IPS-18a (cell line): ENCODE measurements at regions not wholly inside any gene's neighbourhood (a gene's known extent, or its start where the extent isn't known, plus 50 kb on each side); places are given as distances from the start of the nearest gene placed in this dataset.
"Not testable (repeated sequence)": the region's sequence is repeated elsewhere in the genome, so short reads cannot be mapped to it uniquely, and the experiment has no call there.

Experiments
- H3K27ac ChIP-seq: one replicate; pipeline ENCODE4 v1.5.1; 2013; ENCODE audit warnings: low read length
- H3K27me3 ChIP-seq: one replicate; pipeline ENCODE4 v1.6.1; 2013; ENCODE audit warnings: mild to moderate bottlenecking, low read length; ENCODE audit not compliant: control insufficient read depth, insufficient read depth
- H3K36me3 ChIP-seq: one replicate; pipeline ENCODE4 v1.6.1; 2013; ENCODE audit warnings: low read depth, low read length; ENCODE audit not compliant: control insufficient read depth
- H3K4me1 ChIP-seq: one replicate; pipeline ENCODE4 v1.6.1; 2013; ENCODE audit warnings: low read depth, low read length; ENCODE audit not compliant: control insufficient read depth
- H3K4me3 ChIP-seq: one replicate; pipeline ENCODE4 v1.5.1; 2013; ENCODE audit warnings: low read length
- H3K9ac ChIP-seq: one replicate; pipeline ENCODE4 v1.6.1; 2013; ENCODE audit warnings: mild to moderate bottlenecking, low read length, moderate library complexity
- H3K9me3 ChIP-seq: one replicate; pipeline ENCODE4 v1.6.1; 2013; ENCODE audit warnings: low read depth, low read length; ENCODE audit not compliant: control insufficient read depth

DNA sequence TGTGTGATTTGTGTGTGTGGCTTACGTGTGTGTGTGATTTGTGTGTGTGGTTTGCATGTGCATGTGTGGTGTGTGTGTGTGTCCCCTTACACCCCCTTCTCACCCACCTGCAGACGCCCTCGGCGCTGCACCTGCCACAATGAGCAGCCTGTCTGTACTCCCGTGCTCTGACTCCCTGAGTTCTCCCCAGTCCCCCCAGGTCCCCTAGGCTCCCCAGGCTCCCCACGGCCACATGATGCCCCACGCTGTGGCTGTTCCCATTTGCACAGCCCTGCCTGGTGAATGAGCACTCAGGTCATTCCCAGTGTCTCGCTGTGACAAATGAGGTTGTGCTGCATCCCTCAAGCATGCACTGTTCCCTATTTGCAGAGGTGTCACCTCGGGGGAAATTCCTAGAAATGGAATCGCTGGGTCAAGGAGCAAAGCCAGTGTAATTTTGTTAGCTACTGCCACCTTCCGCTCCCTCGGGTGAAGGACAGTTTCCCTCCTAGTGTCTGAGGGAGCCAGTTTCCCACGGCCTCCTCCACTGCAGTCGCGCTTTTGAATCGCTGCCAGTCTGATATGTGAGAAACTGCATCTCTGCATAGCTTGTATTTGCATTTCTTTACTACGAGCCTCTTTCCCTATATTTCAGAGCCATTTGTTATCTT is 180.4 kb upstream of the FOXD4L5 start:
- H3K27ac ChIP-seq, H3K9ac ChIP-seq, H3K4me1 ChIP-seq, H3K27me3 ChIP-seq, H3K4me3 ChIP-seq, H3K36me3 ChIP-seq: not testable (repeated sequence)
- H3K9me3 ChIP-seq = peaks cover 15% of the 10 kb centered on the region

DNA sequence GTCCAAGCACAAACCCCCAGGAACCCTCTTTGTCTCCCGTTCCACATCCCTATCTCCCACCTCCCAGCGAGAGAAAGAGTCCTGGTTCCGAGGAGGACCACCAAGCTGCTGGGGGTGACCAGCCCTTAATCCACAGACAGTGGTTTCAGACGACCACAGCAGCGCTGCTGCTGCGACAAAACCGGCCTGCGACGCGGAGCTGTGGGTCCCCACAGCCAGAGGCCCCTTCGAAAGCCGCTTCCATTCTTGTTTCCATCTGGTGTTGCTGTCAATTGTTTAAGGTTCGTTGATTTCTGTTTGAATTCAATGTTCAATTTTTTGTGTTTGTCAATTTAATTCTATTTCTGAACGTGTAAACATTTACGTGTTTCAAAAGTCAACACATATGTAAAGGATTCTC is 177.5 kb upstream of the FOXD4L5 start:
- H3K4me3 ChIP-seq, H3K9ac ChIP-seq, H3K27ac ChIP-seq, H3K27me3 ChIP-seq, H3K4me1 ChIP-seq, H3K36me3 ChIP-seq: not testable (repeated sequence)
- peaks cover 28% of the 10 kb centered on the region for H3K9me3 ChIP-seq

DNA sequence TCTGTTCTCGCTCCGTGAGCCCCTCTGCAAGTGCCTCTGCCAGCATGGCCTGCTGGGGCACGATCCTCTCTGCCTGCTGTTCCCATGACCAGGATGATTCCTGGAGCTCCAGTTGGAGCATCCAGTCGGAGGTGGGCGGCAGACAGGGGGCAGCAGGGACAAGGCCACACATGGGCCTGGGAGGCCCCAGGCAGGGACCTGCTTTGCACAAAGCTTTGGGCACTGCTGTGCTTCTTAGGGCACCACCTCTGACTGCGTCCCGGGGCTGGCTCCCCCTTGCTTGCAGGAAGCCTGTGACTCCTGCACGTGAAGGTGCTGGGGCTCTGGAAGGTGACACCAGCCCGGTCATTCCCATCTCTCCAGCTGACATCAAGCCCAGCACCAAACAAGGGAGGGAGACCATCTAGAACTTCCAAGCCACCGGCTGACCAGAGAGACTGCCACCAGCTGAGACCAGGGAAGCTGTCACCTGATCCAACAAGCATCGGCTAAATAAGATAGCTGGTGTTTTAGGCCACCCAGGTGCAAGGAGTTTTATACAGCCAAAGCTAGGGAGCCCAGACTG is 174.8 kb upstream of the FOXD4L5 start:
- H3K27me3 ChIP-seq = no peaks in the 10 kb centered on the region
- H3K27ac ChIP-seq = no peak overlapping the region
- no peak overlapping the region for H3K9ac ChIP-seq
- H3K4me1 ChIP-seq = no peaks in the 10 kb centered on the region
- H3K36me3 ChIP-seq = no peaks in the 10 kb centered on the region
- peaks cover 22% of the 10 kb centered on the region for H3K9me3 ChIP-seq
- H3K4me3 ChIP-seq = no peak overlapping the region

DNA sequence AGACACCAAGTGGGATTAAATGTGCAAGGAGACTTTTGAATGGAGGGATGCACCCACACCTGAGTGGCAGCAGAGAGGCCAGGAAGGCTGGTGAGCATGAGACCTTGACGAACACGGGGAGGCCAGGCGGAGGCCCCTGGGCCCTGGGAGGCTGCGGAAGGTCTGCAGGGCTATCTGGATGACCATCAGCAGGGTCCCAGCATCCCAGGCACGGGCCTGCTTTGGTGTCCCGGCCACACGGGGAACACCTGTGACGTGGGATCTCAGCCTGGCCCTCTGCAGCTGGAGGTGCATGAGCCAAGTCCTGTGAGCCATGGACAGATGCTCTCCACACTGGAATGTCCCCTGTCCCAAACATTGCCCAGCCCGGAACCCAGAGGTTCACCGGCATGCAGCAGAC is 174.0 kb upstream of the FOXD4L5 start:
- Histone ChIP-seq H3K36me3 (no peaks in the 10 kb centered on the region), H3K4me1 (no peaks in the 10 kb centered on the region), H3K9me3 (peaks cover 18% of the 10 kb centered on the region), H3K4me3 (no peak overlapping the region), H3K27me3 (no peaks in the 10 kb centered on the region), H3K27ac (no peak overlapping the region), H3K9ac (no peak overlapping the region)

DNA sequence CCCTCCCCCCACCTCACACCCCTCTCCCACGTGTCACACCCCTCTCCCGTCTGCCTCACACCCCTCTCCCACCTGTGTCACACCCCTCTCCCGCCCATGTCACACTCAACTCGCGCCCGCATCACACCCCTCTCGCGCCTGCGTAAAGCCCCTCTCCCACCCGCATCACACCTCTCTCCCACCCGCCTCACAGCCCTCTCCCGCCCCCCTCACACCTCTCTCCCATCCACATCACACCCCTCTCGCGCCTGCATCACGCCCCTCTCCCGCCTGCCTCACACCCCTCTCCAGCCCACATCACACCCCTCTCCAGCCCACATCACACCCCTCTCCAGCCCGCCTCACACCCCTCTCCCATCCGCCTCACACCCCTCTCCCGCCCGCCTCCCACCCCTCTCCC is 173.5 kb upstream of the FOXD4L5 start:
- Histone ChIP-seq H3K4me1 (no peaks in the 10 kb centered on the region), H3K9me3 (peaks cover 19% of the 10 kb centered on the region), H3K27ac (no peak overlapping the region), H3K27me3 (no peaks in the 10 kb centered on the region), H3K36me3 (no peaks in the 10 kb centered on the region), H3K4me3 (no peak overlapping the region), H3K9ac (no peak overlapping the region)

DNA sequence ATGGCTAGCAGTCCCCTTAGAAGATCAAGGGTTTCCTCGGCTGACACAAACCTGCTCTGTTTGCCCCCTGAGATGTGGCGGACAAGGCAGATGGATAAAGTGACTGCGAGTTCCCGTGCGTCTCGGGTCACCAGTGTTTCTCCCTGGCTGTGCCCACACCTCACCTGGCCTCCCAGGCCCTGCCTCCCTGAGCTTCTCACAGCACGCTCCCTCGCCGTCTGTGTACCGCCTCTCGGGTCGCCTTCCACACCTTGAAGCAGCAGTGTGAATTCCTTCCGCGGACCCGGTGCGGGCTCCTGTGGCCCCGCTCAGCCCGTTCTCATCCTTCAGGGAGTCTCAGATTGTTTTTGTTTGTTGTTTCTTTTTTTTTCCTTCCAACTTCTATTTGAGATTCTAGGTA is 172.0 kb upstream of the FOXD4L5 start:
- not testable (repeated sequence) for H3K27me3 ChIP-seq, H3K4me1 ChIP-seq, H3K9ac ChIP-seq, H3K36me3 ChIP-seq, H3K4me3 ChIP-seq, H3K27ac ChIP-seq
- peaks cover 24% of the 10 kb centered on the region for H3K9me3 ChIP-seq

DNA sequence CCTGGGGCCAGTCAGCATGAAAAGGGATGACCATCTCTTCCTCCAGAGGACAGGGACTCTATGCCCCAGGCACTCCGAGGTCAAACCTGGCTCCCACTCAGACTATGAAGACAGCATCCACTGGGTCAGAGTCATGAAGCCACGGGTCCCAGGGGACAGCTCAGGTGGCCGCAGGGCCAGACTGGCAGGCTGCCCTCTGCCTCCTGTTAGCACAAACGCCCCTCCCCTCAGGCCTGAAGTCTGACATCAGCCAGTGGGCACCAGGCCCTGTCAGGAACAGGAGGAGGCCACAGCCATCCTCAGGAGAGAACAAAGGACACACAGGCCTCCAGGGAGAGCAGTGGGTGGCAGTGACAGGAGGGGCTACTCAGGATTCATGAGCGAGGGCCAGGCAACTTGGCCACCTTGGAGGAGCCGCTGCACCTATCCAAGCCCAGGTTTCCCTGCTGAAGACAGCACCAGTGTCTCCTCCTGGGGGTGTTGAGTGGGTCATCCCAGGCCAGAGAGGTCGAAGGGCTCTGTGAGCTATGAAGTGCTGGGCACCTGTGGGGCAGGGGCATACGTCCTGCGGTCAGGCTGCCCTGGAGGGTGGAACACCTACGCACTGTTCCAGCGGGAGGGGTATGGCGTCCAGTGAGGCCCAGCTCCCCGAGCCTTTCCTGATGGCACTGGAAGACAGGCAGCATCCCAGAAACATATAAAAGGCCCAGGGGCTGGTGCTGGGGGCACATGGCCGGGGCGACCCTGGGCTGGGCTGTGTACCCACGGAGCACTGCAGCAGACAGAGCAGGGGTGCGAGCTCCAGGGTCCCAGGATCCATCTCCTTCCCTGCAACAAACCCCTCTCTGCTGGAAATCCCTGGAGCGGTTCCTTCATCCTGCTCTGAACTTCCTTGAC is 171.0 kb upstream of the FOXD4L5 start:
- H3K9me3 ChIP-seq = peaks cover 28% of the 10 kb centered on the region
- H3K9ac ChIP-seq, H3K27me3 ChIP-seq, H3K27ac ChIP-seq, H3K4me1 ChIP-seq, H3K4me3 ChIP-seq, H3K36me3 ChIP-seq: not testable (repeated sequence)

DNA sequence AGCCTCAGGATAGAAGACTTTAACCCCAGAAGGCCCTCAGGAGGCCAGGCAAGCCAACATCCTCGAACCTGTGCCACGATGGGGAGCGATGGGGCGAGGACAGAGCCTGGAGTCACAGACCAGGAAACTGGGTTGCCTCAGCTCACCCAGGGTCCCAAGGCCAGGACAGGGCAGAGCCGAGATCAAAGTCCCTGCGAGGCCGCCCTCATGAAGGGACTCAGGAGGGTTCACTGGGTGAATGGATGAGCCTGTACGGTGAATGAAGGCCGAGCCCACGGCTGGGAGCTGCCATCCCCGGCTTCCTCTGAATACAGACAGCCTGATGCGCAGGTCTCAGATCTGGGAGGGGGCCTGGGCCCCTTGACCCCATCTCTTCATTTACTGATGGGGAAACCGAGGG is 170.1 kb upstream of the FOXD4L5 start:
- not testable (repeated sequence) for H3K36me3 ChIP-seq, H3K4me1 ChIP-seq, H3K9ac ChIP-seq, H3K27me3 ChIP-seq, H3K4me3 ChIP-seq, H3K27ac ChIP-seq
- peaks cover 30% of the 10 kb centered on the region for H3K9me3 ChIP-seq

DNA sequence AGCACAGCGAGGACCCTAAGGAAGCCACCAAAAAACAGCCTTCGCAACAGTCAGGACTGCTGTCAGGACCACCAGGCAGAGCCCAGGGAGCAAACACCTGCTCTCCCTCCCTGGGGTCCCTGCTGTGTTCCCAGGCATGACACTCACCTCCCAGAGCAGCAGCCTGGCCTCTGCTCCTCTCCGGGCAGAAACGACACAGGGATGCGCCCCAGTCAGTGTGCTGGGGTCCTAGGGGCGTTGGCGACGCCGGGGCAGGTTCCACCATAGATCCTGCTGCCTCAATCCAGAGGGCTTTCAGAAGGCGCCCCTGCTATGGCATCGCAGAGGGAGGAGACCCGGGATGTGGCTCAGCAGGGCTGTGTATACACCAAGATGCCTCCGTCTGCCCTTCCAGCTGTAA is 169.7 kb upstream of the FOXD4L5 start:
- H3K4me3 ChIP-seq, H3K27me3 ChIP-seq, H3K36me3 ChIP-seq, H3K4me1 ChIP-seq, H3K9ac ChIP-seq, H3K27ac ChIP-seq: not testable (repeated sequence)
- H3K9me3 ChIP-seq = peaks cover 26% of the 10 kb centered on the region

DNA sequence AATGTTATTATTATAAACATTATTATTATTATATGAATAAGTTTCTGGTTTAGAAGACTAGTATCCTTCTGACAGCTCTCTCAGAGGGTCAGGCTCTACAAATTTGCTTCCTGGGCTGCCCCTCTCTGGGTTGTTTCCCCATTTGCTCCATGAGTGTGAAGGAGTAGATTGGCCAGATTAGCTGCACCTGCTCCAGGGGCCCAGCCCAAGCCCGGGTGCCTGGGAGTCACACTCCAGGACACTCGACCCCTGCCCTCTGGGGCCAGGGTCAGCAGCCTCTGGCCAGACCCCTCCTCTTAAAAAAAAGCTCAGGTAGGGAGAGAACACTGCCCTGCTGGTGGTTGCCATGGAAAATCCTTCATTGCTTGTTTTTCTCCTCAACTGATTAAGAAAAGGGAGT is 169.0 kb upstream of the FOXD4L5 start:
- not testable (repeated sequence) for H3K9ac ChIP-seq, H3K4me1 ChIP-seq, H3K27ac ChIP-seq, H3K36me3 ChIP-seq, H3K27me3 ChIP-seq, H3K4me3 ChIP-seq
- peaks cover 25% of the 10 kb centered on the region for H3K9me3 ChIP-seq

DNA sequence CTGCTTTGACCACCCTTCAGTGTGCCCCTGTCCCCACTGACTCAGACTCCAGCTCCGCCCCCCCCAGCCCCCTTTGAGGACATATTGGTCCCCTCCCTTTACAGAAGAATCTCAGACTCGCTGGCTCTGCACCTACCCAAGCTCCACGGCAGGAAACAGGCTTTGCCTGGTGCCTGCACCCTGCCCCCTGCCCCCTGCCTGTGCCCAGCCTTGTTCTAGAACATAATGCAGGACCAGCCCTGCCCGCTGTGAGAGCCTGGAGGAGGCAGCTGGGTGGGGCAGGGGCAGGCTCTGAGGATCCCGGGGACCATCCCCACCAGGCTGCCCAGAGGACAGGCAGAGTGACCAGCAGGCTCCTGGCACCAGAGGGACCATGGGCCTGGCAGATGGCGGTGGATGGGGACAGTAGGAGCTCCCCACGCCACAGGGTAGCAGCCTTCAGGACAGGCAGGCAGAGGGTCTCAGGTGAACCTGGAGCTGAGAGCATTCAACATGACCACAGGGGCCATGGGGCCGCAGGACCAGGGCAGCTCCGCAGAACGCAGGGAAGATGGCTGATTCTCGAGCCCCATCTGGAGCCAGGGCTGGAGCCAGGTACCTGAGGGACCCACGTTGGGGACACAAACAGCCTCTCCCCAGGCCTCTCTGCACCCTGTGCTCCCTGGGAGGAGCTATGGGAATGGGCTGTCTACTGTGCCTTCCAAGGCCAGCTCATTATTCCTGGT is 165.0 kb upstream of the FOXD4L5 start:
- not testable (repeated sequence) for H3K27ac ChIP-seq, H3K36me3 ChIP-seq, H3K9ac ChIP-seq, H3K4me3 ChIP-seq, H3K27me3 ChIP-seq, H3K4me1 ChIP-seq
- H3K9me3 ChIP-seq = peaks cover 34% of the 10 kb centered on the region
